Keratinocyte (primary cell): ENCODE measurements at regions not wholly inside any gene's neighbourhood (a gene's known extent, or its start where the extent isn't known, plus 50 kb on each side); places are given as distances from the start of the nearest gene placed in this dataset.

Experiments used
- CTCF ChIP-seq, 3 experiments: IDR thresholded peaks in 1 of 3; conservative IDR thresholded peaks in 1 of 3; optimal IDR thresholded peaks in 1 of 3; 2 replicates in 2 of 3; 3 replicates in 1 of 3; pipeline versions ENCODE3 to v1.5.1; 2011; ENCODE audit warnings: low read length in 3 of 3, mild to moderate bottlenecking in 3 of 3, moderate library complexity in 2 of 3, control low read depth in 1 of 3, inconsistent platforms in 1 of 3; ENCODE audit not compliant: insufficient read depth in 2 of 3; ENCODE audit errors: extremely low read depth in 1 of 3
- EZH2 ChIP-seq: IDR thresholded peaks from one replicate; pipeline ENCODE4 v1.6.1; 2012; ENCODE audit warnings: inconsistent platforms, mild to moderate bottlenecking, low read length, moderate library complexity

GRCh38 chr12:106003297-106003696 is 135.5 kb downstream of the NUAK1 start:
- no peak for TF ChIP-seq CTCF (optimal IDR thresholded peaks at IDR 0.05 in 1 of 3, IDR thresholded peaks at IDR 0.05 in 1 of 3, conservative IDR thresholded peaks at IDR 0.05 in 1 of 3; ENCODE audit: extremely low read depth in 1 of 3, insufficient read depth in 2 of 3, low read length in 3 of 3)
- TF ChIP-seq EZH2, result no peak
